ENCODE measurements at regions not wholly inside any gene's neighbourhood (a gene's known extent, or its start where the extent isn't known, plus 50 kb on each side); places are given as distances from the start of the nearest gene placed in this dataset.

DNA sequence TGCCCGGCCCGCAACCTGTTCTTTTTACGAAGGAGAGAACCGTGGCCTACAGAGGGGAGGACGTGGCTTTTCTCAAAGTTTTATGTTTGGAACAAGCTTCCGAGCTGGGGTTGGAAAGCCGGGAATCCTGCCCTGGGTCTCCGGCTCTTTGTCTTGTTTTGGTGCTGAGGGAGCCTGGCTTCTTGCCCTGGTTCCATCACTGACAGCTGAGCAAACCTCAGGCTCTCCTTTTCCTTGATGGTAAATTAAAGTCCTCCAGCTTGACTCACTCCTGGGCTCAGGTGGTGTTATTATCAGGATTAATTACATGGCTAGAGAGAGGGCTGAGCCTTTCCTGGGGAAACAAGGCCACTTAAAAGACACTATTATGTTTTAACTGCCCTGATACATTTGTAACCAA, 289.5 kb upstream of the RGMA start:
- ChIA-PET CTCF (no interaction called here), POLR2A (no interaction called here), SMC1A (ENCODE audit: uncharacterized antibody, unreplicated experiment) (no interaction called here), RAD21 (ENCODE audit: unreplicated experiment) (no interaction called here)
- Histone ChIP-seq H3K4me2 (ENCODE audit: control insufficient read depth, insufficient read depth) (no peak overlapping the region), H3K79me2 (ENCODE audit: control insufficient read depth, insufficient read depth, low read length) (no peaks in the 10 kb centered on the region), H3K9ac (ENCODE audit: control insufficient read depth, insufficient read depth, low read length) (no peak overlapping the region), H3K4me1 (ENCODE audit: control insufficient read depth, insufficient read depth, low read length) (no peaks in the 10 kb centered on the region), H3K9me3 (replicated peaks; ENCODE audit: control insufficient read depth, insufficient read depth, low read length) (no peaks in the 10 kb centered on the region), H2AFZ (ENCODE audit: control insufficient read depth, low read depth, low read length) (no peak overlapping the region), H4K20me1 (ENCODE audit: control insufficient read depth, insufficient read depth) (no peaks in the 10 kb centered on the region), H3K4me3 (no peak overlapping the region), H3K36me3 (ENCODE audit: control insufficient read depth in 2 of 2, insufficient read depth in 2 of 2, low read length in 1 of 2) (no peaks in the 10 kb centered on the region), H3K27me3 (replicated peaks in 1 of 2; ENCODE audit: control insufficient read depth in 2 of 2, insufficient read depth in 2 of 2, low read length in 1 of 2) (no peaks in the 10 kb centered on the region), H3K27ac (ENCODE audit: control insufficient read depth, insufficient read depth) (no peak overlapping the region)
- no peak for ATAC-seq
- 35% methylated on average over 8 of the region's 8 CpGs for WGBS (ENCODE audit: insufficient coverage, insufficient replicate concordance, low lambda C conversion rate, missing lambda C conversion rate)
- intact Hi-C loops (cut with micrococcal nuclease; ENCODE audit: unreplicated experiment), result no loop called here
- no peak for TF ChIP-seq ZNF217 (IDR thresholded peaks at IDR 0.05)
- TF ChIP-seq, protein P1, sequence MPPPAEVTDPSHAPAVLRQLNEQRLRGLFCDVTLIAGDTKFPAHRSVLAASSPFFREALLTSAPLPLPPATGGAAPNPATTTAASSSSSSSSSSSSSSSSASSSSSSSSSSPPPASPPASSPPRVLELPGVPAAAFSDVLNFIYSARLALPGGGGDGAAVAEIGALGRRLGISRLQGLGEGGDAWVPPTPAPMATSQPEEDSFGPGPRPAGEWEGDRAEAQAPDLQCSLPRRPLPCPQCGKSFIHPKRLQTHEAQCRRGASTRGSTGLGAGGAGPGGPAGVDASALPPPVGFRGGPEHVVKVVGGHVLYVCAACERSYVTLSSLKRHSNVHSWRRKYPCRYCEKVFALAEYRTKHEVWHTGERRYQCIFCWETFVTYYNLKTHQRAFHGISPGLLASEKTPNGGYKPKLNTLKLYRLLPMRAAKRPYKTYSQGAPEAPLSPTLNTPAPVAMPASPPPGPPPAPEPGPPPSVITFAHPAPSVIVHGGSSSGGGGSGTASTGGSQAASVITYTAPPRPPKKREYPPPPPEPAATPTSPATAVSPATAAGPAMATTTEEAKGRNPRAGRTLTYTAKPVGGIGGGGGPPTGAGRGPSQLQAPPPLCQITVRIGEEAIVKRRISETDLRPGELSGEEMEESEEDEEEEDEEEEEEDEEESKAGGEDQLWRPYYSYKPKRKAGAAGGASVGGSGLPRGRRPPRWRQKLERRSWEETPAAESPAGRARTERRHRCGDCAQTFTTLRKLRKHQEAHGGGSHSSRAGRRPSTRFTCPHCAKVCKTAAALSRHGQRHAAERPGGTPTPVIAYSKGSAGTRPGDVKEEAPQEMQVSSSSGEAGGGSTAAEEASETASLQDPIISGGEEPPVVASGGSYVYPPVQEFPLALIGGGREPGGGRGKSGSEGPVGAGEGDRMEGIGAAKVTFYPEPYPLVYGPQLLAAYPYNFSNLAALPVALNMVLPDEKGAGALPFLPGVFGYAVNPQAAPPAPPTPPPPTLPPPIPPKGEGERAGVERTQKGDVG (CRISPR knock-in tag; IDR thresholded peaks at IDR 0.05), result no peak
- TF ChIP-seq HDAC2 (IDR thresholded peaks at IDR 0.05), result no peak
- no peak for TF ChIP-seq NR2C2 (IDR thresholded peaks at IDR 0.05; ENCODE audit: borderline replicate concordance, control insufficient read depth, insufficient read length, low read depth)
- no peak for TF ChIP-seq POLR2AphosphoS2 (IDR thresholded peaks at IDR 0.05; ENCODE audit: low read depth, low read length)
- TF ChIP-seq, protein P2, sequence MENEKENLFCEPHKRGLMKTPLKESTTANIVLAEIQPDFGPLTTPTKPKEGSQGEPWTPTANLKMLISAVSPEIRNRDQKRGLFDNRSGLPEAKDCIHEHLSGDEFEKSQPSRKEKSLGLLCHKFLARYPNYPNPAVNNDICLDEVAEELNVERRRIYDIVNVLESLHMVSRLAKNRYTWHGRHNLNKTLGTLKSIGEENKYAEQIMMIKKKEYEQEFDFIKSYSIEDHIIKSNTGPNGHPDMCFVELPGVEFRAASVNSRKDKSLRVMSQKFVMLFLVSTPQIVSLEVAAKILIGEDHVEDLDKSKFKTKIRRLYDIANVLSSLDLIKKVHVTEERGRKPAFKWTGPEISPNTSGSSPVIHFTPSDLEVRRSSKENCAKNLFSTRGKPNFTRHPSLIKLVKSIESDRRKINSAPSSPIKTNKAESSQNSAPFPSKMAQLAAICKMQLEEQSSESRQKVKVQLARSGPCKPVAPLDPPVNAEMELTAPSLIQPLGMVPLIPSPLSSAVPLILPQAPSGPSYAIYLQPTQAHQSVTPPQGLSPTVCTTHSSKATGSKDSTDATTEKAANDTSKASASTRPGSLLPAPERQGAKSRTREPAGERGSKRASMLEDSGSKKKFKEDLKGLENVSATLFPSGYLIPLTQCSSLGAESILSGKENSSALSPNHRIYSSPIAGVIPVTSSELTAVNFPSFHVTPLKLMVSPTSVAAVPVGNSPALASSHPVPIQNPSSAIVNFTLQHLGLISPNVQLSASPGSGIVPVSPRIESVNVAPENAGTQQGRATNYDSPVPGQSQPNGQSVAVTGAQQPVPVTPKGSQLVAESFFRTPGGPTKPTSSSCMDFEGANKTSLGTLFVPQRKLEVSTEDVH (IDR thresholded peaks at IDR 0.05; ENCODE audit: low read depth, partially characterized antibody), result no peak
- no peak for TF ChIP-seq BCL11A (IDR thresholded peaks at IDR 0.05; ENCODE audit: low read depth, low read length)
- no peak for DNase-seq (ENCODE audit: low read depth, low spot score)
- no TSS peak for BruUV-seq (replicated peaks)
- in situ Hi-C loops (cut with MboI), result no loop called here
- FAIRE-seq, result no peak

Measured in GM12878 (cell line).